HFFc6 (cell line): ENCODE measurements at regions not wholly inside any gene's neighbourhood (a gene's known extent, or its start where the extent isn't known, plus 50 kb on each side); places are given as distances from the start of the nearest gene placed in this dataset.
A peak's percentile ranks its signal among the peaks of the same experiment; 100 is the strongest.

Experiments used
- DNase-seq: peaks from one replicate; pipeline ENCODE4 v3.0.0-alpha.2; 2018
- H3K27ac Mint-ChIP-seq: 2 replicates; pipeline ENCODE4 v1.8.0; 2020; ENCODE audit warnings: mild to moderate bottlenecking, mixed read lengths
- H3K27me3 Mint-ChIP-seq: 2 replicates; pipeline ENCODE4 v1.8.0; 2021; ENCODE audit warnings: mild to moderate bottlenecking, moderate library complexity, mixed read lengths; ENCODE audit not compliant: insufficient read depth
- H3K36me3 Mint-ChIP-seq: 2 replicates; pipeline ENCODE4 v1.8.0; 2021; ENCODE audit warnings: low read depth, mixed read lengths
- H3K4me1 Mint-ChIP-seq: 2 replicates; pipeline ENCODE4 v1.8.0; 2020; ENCODE audit warnings: low read depth, mixed read lengths
- H3K4me3 Mint-ChIP-seq: 2 replicates; pipeline ENCODE4 v1.8.0; 2020; ENCODE audit warnings: mild to moderate bottlenecking, moderate library complexity, mixed read lengths
- H3K9me3 Mint-ChIP-seq: 2 replicates; pipeline ENCODE4 v1.8.0; 2020; ENCODE audit warnings: mild to moderate bottlenecking, mixed read lengths
- TF ChIP-seq, protein P1 (sequence below): fragments of 200-600 bp; sonication (generic); IDR thresholded peaks from 2 replicates; pipeline ENCODE4 v1.5.0; 2021; ENCODE audit warnings: antibody characterized with exemption, mild to moderate bottlenecking

DNA sequence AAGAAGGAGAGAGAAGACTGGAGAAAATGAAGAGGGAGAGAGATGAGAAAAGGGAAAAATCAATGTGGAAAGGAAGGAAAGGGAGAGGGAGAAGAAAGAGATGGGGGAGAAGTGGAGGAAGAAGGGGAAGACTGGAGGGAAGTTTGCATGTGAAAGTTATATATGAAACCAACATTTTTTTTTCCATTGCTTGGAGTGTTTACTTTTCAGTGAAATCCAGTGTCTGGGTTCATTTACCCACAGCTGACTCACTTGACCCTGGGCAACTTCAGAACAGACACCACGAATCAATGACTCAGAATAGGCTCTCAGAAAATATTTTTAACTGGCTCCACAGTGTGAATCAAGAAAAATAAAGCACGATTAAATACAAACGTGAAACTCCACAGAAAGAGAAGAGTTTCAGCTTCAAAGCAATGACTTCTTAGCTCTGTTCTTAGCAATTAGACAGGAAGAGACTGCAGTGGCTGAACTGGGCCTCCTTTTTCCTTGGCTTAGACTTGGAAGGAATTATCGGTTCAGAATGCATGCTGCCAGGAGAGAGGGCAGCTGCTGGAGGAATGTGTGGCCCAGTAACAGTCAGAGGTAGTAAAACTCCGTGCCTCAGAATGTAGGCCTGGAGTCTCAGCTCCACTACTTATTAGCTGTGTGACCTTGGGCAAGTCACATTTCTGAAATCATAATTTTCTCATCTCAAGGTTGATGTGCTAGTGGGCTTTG is 237.5 kb downstream of the MIAT start:
- H3K4me3 Mint-ChIP-seq: peak overlapping the region; percentile 64
- peaks cover 1% of the 10 kb centered on the region for H3K27me3 Mint-ChIP-seq
- peak; percentile 89 for DNase-seq
- peaks cover 58% of the 10 kb centered on the region for H3K4me1 Mint-ChIP-seq
- peaks cover 7% of the 10 kb centered on the region; the same call in 1 of the 2 replicates for H3K36me3 Mint-ChIP-seq
- TF ChIP-seq, protein P1, sequence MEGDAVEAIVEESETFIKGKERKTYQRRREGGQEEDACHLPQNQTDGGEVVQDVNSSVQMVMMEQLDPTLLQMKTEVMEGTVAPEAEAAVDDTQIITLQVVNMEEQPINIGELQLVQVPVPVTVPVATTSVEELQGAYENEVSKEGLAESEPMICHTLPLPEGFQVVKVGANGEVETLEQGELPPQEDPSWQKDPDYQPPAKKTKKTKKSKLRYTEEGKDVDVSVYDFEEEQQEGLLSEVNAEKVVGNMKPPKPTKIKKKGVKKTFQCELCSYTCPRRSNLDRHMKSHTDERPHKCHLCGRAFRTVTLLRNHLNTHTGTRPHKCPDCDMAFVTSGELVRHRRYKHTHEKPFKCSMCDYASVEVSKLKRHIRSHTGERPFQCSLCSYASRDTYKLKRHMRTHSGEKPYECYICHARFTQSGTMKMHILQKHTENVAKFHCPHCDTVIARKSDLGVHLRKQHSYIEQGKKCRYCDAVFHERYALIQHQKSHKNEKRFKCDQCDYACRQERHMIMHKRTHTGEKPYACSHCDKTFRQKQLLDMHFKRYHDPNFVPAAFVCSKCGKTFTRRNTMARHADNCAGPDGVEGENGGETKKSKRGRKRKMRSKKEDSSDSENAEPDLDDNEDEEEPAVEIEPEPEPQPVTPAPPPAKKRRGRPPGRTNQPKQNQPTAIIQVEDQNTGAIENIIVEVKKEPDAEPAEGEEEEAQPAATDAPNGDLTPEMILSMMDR: no peak
- H3K9me3 Mint-ChIP-seq: no peaks in the 10 kb centered on the region
- peak overlapping the region; percentile 60 for H3K27ac Mint-ChIP-seq

DNA sequence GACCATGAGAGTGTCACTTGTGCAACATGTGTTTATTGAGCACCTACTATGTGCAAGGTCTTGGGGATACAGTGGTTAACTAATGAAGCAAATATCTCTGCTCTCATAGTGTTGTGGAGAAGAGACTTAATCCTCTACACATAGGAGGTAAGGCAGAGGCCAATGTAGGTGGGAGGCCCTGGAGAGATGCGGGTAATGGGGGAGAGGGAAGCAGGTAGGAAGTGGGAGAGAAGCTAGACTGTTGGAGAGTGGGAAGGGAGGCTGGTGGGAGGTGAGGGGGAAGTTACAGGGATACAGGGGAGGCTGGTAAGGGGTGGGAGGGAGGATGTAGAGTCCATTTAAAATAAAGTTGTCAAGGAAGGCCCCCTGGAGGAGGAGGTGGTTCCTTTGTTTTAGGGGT is 240.0 kb downstream of the MIAT start:
- Mint-ChIP-seq H3K36me3 (peaks cover 7% of the 10 kb centered on the region; the same call in 1 of the 2 replicates), H3K27ac (no peak overlapping the region), H3K27me3 (peaks cover 4% of the 10 kb centered on the region), H3K4me1 (peaks cover 39% of the 10 kb centered on the region), H3K9me3 (no peaks in the 10 kb centered on the region), H3K4me3 (no peak overlapping the region)
- TF ChIP-seq, protein P1: no peak
- no peak for DNase-seq

- peaks cover 13% of the 10 kb centered on the region for H3K27me3 Mint-ChIP-seq
- no peak overlapping the region for H3K4me3 Mint-ChIP-seq
- H3K4me1 Mint-ChIP-seq: peaks cover 26% of the 10 kb centered on the region
- TF ChIP-seq, protein P1: no peak
- H3K9me3 Mint-ChIP-seq: no peaks in the 10 kb centered on the region
- DNase-seq: no peak
- H3K27ac Mint-ChIP-seq: no peak overlapping the region
- H3K36me3 Mint-ChIP-seq: peaks cover 7% of the 10 kb centered on the region; the same call in 1 of the 2 replicates
These were observed 241.7 kb downstream of the MIAT start for GRCh38 chr22:26898946-26899605.

GRCh38 chr22:26900787-26901186 is 243.4 kb downstream of the MIAT start:
- TF ChIP-seq, protein P1: no peak
- no peak for DNase-seq
- Mint-ChIP-seq H3K27ac (no peak overlapping the region), H3K36me3 (peaks cover 7% of the 10 kb centered on the region; the same call in 1 of the 2 replicates), H3K4me1 (peaks cover 15% of the 10 kb centered on the region), H3K9me3 (no peaks in the 10 kb centered on the region), H3K4me3 (no peak overlapping the region), H3K27me3 (peaks cover 20% of the 10 kb centered on the region)

GRCh38 chr22:26901198-26901816 is 243.9 kb downstream of the MIAT start:
- TF ChIP-seq, protein P1: no peak
- no peak overlapping the region for H3K4me3 Mint-ChIP-seq
- peaks cover 10% of the 10 kb centered on the region for H3K4me1 Mint-ChIP-seq
- peaks cover 21% of the 10 kb centered on the region for H3K27me3 Mint-ChIP-seq
- no peaks in the 10 kb centered on the region for H3K9me3 Mint-ChIP-seq
- DNase-seq: no peak
- peaks cover 7% of the 10 kb centered on the region; the same call in 1 of the 2 replicates for H3K36me3 Mint-ChIP-seq
- no peak overlapping the region for H3K27ac Mint-ChIP-seq
